ENCODE measurements at regions not wholly inside any gene's neighbourhood (a gene's known extent, or its start where the extent isn't known, plus 50 kb on each side); places are given as distances from the start of the nearest gene placed in this dataset.

GRCh38 chr7:47152307-47152706 lies 429.6 kb downstream of the TNS3 start:
- TF ChIP-seq, protein P1, sequence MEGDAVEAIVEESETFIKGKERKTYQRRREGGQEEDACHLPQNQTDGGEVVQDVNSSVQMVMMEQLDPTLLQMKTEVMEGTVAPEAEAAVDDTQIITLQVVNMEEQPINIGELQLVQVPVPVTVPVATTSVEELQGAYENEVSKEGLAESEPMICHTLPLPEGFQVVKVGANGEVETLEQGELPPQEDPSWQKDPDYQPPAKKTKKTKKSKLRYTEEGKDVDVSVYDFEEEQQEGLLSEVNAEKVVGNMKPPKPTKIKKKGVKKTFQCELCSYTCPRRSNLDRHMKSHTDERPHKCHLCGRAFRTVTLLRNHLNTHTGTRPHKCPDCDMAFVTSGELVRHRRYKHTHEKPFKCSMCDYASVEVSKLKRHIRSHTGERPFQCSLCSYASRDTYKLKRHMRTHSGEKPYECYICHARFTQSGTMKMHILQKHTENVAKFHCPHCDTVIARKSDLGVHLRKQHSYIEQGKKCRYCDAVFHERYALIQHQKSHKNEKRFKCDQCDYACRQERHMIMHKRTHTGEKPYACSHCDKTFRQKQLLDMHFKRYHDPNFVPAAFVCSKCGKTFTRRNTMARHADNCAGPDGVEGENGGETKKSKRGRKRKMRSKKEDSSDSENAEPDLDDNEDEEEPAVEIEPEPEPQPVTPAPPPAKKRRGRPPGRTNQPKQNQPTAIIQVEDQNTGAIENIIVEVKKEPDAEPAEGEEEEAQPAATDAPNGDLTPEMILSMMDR (conservative IDR thresholded peaks at IDR 0.05; ENCODE audit: low read depth, low read length): no peak
- TF ChIP-seq POLR2A (IDR thresholded peaks at IDR 0.05; ENCODE audit: low read depth, low read length) (no peak), USF2 (IDR thresholded peaks at IDR 0.05; ENCODE audit: low read depth, low read length) (no peak), RAD21 (IDR thresholded peaks at IDR 0.05; ENCODE audit: low read length) (no peak), RCOR1 (IDR thresholded peaks at IDR 0.05; ENCODE audit: insufficient replicate concordance, low read length) (no peak), BHLHE40 (IDR thresholded peaks at IDR 0.05; ENCODE audit: low read depth, low read length) (no peak), NFE2L2 (IDR thresholded peaks at IDR 0.05; ENCODE audit: low read depth, low read length) (no peak), FOS (IDR thresholded peaks at IDR 0.05; ENCODE audit: low read depth, low read length) (no peak), MAFK (IDR thresholded peaks at IDR 0.05; ENCODE audit: low read depth, low read length) (no peak), RFX5 (IDR thresholded peaks at IDR 0.05; ENCODE audit: low read depth, low read length) (no peak), ELK1 (IDR thresholded peaks at IDR 0.05; ENCODE audit: borderline replicate concordance, low read depth, low read length) (no peak), SMC3 (IDR thresholded peaks at IDR 0.05; ENCODE audit: low read depth, low read length) (no peak), MXI1 (IDR thresholded peaks at IDR 0.05; ENCODE audit: borderline replicate concordance, low read depth, low read length) (no peak), MAZ (IDR thresholded peaks at IDR 0.05; ENCODE audit: borderline replicate concordance, low read depth, low read length) (no peak)

Measured in IMR-90 (cell line).